Forelimb muscle (tissue), 1 donor: ENCODE measurements at regions not wholly inside any gene's neighbourhood (a gene's known extent, or its start where the extent isn't known, plus 50 kb on each side); places are given as distances from the start of the nearest gene placed in this dataset.

ENCODE experiments used
- DNase-seq: peaks from one replicate; pipeline ENCODE4 v3.0.0-alpha.2; 2013; ENCODE audit warnings: low read depth

- DNase-seq, result no peak
Measured at GRCh38 chr22:34973016-34973415, 92.9 kb upstream of the ISX start.

GRCh38 chr22:34973926-34974325 is 92.0 kb upstream of the ISX start:
- peak; percentile 5 for DNase-seq

- DNase-seq, result no peak
Measured at GRCh38 chr22:34975721-34976120, 90.2 kb upstream of the ISX start.

GRCh38 chr22:34976474-34976873 is 89.5 kb upstream of the ISX start:
- DNase-seq, result no peak

GRCh38 chr22:34976886-34977285 is 89.1 kb upstream of the ISX start:
- DNase-seq, result no peak

GRCh38 chr22:34986523-34986922 is 79.4 kb upstream of the ISX start:
- DNase-seq, result no peak

GRCh38 chr22:34992672-34993071 is 73.3 kb upstream of the ISX start:
- DNase-seq, result no peak

GRCh38 chr22:34993548-34993947 is 72.4 kb upstream of the ISX start:
- no peak for DNase-seq

GRCh38 chr22:34997633-34998299 is 68.2 kb upstream of the ISX start:
- no peak for DNase-seq

GRCh38 chr22:34998921-34999320 is 67.0 kb upstream of the ISX start:
- no peak for DNase-seq

GRCh38 chr22:35008213-35008612 is 57.7 kb upstream of the ISX start:
- DNase-seq, result no peak

GRCh38 chr22:35010543-35010942 is 55.4 kb upstream of the ISX start:
- DNase-seq, result no peak

GRCh38 chr22:35014812-35015211 is 51.1 kb upstream of the ISX start:
- no peak for DNase-seq
